ENCODE measurements at regions not wholly inside any gene's neighbourhood (a gene's known extent, or its start where the extent isn't known, plus 50 kb on each side); places are given as distances from the start of the nearest gene placed in this dataset.
A peak's percentile ranks its signal among the peaks of the same experiment; 100 is the strongest.
"Not testable (repeated sequence)": the region's sequence is repeated elsewhere in the genome, so short reads cannot be mapped to it uniquely, and the experiment has no call there.

DNA sequence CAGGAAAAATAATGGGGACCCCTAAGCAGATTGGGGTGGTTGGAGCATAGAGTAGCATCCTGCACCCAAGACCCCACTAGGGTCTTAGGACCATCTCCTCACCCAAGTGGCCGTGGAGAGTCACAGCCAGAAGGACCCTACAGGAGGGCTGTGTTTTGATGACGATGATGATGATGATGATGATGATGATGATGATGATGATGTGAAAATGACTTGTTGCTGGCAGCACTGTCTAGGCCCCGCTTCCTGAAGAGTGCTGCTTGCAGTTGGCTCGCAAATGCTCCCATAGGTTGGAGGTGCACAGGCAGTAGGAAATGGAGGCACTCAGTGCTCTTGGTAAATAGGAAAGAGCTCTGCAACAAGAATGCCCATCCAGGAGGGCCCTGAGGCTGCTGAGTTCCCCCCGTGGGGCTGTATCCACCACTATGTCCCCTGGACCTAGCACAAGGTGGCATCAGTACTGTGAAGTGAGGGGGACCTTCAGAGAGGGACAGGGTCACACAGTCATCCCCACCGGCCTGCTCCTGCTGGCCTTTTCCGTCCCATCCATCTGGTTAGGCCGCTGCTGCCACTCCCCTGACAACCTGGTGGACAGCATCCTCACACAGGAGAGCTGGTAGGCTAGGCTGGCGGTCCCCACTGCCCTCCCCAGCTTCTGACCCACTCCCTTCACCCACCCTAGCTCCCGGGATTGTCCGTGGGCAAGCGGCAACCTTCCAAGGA is 139.6 kb downstream of the FOXD2 start:
- no peak for DNase-seq

DNA sequence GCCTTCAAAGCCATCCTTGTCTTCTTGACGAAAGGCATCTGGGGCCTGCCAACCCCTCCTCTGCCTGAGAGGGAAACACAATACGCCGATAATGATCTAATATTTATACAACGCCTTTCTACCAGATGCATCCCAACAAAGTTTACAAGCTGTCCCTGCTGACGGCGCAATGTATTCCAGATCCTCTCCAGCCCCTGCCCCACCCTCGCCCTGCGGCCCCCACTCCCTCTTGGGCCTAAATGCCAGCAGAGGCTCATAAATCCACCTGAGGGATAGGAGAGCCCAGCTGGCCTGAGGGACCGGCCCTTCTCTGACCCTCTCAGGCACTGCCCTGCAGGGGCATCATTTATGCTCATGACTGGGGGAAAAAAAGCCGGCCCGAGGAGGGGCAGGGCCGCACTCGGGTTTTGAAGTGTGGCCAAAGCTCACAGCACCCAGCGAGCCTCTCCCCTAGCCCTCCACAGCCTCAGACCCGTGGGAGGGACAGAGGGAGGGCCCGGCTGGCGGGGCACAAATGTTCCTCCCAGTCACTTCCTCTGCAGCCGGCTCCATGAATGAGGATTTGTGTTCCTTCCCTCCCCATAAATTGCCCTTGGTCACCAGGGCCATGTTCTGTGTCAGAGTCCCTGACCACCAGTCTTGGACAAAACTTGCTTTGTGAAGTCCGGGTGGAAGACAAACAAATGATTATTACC is 140.3 kb downstream of the FOXD2 start:
- no peak for DNase-seq

DNA sequence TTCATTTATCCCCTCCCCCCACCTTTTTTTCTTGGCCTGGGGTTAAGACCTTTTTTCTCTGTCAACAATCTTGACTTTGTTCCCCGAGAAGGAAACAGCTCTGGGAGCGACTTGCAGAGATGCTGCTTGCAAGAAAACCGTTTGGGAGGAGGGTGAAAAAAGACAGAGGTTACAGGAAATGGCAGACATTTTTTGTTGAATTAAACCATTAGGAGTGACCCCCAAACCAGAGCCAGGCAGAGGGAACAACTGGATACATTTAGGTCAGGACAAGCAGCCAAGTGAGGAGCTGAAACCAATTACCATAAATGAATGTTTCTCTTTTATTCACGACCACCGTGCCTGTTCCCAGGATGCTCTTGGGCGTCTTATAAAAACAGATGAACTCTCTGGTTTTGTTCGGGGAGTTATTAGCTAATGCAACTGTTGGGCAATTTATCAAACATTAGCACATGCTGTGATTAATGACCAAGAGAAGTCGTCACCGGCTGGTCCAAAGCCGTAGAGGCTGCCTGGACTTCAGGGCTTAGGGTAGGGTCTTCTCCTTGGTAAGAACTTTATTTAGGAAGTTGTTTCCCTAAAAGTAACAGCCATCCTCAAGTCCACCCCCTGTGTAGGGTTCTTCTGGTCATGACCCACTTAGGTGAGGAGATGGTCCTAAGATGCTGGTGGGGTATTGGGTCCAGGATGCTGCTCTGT is 141.0 kb downstream of the FOXD2 start:
- no peak for DNase-seq

DNA sequence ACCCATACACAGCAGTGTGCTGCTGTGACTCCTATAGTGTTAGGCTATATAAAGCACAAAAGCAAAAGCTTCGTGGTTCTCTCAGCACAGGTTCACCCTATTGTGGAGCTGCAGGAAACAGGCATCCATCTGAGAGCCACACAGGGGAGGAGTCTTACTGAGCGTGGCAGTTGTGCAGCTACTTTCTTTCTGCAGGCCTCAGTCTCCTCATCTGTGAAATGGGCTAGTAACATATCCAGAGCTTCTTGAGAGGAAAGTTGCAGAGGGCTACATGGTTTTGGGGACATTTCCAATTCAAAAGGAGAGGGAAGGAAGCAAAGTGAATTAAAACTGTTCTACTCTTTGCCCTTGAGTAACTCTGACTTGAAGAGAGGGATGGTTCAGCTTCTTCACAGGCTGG is 142.0 kb downstream of the FOXD2 start:
- no peak for DNase-seq

DNA sequence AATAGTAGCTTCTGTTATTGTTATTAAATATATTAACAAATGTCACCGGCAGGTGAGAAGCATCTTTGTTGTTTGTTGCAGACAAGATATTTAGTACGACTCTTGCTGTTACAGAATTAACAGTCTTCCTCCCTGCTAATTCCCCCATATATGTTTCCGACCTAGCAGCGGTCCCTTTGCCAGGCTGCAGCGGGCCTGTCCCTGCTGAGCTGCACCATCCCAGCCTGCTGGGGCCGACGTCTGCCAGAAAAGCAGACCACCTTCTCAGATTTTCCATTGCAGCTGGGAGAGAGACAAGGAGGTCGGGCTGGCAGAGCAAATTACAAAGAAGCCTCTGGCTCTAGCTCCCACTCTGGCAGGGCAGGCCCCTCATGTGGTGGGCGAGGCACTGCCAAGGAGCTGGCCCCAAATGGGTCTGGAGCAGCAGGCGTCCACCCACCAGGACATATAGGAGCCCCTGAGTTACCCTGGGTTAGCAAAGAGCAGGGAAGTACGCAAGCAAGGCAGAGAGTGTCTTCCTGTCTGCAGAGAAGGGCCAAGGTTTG is 142.7 kb downstream of the FOXD2 start:
- DNase-seq: no peak

DNA sequence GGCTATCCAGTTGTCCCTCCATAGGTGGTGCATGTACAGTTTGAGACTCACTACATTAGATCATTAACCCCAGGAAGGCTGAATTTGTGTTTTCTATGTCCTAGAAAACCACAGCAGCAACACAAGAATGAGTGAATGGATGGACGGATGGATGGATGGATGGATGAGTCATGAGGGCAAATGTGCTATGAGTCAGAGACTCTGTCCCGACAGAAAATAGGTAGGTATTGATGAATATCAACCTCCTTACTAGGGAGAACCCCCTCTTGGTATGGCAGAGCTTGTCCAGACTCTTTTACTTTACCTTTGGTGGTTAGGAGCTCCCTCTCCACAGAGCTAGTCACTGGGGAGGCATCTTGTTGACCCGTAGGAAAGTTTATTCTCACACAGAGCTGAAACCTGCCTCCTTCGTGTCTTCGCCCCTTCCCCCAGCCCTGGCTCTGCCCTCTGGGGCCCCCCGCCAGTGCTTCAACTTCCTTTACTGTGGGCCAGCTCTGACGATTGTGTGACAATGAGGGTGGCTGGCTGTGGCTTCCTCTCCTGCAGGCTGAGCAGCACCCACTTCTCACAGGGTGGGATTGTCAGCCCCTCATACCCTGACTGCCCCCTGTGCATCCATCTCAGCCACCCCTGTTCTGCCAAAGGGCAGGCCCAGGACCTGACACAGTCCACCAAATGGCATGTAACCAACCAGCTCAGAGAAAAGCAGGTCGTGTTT is 145.2 kb downstream of the FOXD2 start:
- DNase-seq: no peak

DNA sequence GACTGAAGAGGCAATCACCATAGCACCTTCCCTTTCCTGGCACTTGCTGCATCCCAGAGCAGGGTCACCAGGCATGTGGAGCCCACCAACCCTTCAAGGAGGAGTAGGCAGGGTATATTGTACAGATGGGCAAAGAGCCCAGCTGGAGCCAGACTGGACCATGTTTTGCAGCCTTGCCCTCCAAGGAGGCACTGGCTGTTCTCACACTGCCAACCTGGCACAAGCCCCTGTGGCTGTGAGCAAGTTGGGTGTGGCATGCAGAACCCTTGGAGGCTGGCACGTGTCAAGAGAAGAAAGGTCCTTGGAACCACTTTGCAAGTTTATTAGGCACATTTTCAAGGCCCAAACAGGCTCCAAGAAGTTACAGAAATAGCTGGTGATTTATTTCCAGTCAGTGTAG is 146.4 kb downstream of the FOXD2 start:
- DNase-seq: no peak

DNA sequence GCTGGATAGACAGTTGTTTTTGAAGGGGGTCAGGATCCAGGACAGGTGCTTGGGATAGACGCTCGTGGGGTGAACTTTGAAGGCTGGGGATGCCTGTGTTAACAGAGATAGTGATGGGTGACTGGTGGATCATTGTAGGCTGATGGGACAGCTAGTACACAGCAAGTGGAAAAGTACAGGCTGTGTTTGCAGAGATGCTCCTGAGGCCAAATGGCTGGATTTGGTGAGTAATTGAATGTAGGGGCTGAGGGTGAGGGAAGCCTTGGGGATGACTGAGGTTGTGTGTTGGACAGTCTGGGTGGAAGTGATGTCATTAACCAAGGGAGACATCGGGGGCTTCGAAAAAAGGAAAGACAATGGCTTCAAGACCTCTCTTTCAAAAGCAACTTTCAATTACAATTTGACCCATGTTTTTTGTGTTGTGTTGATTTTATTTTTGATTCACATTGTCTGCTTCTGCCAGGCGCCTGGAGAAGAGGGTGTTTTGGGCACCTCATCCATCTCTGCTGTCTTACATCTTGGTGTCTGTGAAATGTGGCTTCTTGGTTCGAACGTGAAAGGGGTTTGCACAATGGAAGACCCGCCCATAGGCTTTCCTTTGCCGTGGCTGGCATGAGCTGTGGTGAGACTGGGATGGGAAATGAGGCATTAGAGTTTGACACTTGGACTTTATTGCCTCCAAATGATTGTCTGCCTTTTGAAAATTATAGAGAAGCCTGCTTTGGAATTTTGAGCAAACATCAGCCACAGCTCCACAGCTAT is 147.5 kb downstream of the FOXD2 start:
- DNase-seq: no peak

DNA sequence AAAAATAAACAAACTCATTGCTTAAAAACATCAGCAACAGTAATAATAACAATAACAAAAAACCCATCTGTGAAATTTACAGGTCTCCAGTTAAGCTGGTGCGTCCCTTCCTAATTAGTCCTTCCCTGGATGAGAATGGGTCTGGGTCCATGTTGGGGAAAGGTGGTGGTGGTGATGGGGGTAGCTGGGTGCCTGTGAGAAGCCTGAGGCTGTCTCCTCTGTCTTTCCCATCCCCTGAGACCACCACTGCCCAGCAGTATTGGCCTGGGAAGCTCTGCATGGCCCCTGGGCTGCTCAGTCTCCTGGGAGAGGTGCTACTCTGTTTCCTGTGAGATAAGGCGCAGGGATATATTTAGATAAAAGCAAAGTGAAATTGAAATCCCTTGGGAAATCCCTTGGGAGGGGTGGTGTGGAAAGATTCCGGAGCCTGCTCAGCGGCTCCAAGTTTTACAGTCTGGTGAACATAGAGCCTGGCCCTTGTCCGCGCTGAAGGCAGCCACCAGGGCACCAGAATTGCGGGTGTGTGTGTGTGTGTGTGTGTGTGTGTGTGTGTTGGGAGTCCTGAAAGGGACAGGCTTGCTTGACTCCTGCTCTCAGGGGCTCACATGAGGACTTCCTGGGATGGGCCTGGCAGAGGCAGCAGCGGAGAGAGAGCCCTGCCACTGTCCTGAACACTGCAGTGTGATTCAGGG is 150.2 kb downstream of the FOXD2 start:
- DNase-seq: no peak

DNA sequence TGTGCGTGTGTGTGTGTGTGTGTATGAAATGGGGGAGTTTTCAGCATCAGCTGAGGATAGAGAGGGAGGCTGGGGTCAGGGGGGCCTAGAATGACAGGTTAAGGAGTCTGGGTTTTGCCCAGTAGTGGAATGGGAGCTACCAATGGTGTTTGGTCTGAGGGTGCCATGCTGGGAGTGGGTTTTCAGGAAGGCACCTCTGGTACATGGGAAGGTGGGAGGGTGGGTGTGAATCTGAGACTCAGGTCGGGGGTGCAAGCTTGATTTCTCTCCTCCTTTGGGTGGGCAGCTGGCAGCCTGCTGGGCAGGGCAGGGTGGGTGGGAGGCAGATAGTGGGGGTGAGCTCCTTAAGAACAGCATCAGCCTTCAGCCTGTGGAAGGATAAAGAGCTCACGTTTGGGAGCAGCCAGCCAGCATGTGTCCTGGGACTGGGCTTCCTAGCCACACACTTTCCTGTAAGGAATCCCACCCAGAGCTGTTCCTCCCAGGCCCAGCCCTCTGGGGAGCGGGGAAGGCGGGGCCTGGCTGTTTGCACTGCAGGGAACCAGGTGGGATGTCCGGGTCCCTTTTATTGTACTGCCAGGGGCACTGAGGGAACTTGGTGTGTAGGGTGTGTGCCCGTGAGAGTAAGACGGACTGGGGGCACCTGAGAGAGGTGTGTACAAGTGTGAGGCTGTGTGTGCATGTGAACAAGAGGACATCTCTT is 152.8 kb downstream of the FOXD2 start:
- no peak for DNase-seq

DNA sequence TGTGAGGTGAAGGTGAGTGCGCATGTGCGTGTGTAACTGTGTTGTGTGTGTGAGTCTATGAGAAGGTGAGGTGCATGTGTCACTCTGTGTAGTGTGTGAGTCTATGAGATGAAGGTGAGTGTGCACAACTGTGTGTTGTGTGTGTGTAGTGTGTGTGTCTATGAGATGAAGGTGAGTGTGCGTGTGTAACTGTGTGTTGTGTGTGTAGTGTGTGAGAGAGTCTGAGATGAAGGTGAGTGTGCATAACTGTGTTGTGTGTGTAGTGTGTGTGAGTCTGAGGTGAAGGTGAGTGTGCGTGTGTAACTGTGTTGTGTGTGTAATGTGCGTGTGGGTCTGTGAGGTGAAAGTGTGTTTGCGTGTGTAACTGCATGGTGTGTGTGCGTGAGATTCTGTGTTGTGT is 154.0 kb downstream of the FOXD2 start:
- DNase-seq: no peak

DNA sequence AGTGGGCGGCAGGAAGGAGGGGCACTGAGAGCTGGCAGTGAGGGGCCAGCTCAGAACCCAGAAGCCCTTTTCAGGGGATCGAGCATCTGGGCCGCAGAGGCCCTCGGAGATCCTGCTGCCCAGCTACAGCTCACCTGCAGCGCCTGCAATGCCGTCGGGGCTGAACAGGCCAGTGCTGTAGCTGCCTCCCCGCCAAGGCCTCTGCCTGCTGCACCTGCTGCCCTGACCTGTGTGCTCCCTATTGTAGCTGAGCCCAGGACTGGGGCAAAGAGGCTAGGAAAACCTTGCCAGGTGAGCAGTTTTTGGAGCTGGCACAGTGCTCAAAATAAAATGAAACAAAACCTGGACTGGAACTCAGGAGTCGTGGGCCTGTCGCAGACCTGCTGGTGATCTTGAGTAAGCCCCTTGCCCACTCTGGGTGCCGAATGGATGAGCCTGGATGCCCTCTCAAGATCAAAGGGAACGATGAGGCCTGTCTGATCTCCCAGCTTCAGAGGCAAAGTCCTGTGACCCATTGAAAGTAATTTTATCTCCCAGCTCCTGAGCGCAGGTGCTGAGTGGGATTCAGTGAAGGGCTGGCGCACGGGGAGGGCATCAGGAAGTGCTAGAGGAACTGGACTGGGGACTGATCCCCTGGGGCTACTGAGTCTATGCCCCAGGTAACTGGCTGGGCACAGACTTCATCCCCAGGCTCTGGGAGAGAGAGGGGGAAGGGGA is 154.6 kb downstream of the FOXD2 start:
- peak; percentile 82 for DNase-seq

DNA sequence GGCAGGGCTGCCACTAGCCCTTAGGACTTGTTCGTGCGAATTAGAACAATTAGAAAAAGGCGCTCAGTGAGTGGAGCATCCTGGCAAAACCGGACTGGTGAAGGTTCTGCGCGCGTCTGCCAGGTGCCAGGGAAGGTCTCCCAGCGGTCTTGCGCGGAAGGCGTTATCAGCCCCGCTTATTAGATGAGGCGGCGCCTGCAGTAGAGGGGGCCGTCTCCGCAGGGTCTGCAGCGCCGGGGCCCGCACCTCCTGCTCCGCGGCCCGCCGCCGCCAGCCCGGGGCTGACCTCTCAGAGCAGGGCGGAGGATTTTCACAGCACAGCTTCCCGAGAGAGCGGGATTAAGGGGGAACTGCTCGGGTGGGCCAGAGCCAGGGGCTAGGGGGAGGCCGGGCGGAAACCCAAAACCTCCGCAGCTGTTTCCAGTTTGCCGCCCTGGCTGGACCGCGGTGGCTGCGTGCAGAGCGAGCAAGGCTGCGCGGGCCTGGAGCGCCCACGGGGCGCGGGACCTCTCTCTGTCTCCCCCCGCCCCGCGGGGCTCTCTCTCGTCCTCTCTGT is 155.2 kb downstream of the FOXD2 start:
- no peak for DNase-seq

DNA sequence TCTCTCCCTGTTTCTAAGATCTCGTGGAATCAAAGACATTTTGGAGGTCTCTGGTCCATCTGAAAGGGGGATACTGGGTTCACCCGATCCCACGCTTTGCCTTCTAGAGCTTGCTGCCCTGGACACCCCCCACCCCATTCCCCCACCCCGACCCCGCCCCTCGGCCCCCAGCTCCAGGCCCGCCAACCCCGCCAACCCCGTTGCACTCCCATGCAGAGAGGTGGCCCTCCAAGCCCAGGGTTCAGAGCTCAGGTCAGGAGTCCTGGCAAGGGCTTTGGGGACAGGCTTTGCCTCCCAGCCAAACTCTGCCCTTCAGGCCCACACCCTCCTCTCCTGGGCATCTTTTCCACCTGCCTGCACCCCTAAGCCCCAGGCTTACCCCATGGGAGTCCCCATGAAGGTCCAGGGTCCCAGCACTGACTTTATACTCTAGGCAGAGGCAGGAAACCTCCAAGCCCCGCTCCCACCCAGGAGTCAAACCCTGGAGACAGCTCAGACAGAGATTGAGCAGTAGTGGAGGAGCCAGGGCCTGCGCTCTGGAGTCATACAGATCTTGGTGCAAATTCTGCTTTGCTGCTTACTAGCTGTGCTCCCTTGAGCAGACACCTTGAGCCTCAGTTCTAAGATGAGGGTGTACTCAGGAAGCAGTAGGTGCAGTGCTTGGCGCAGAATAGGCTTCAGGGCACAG is 155.9 kb downstream of the FOXD2 start:
- no peak for DNase-seq

DNA sequence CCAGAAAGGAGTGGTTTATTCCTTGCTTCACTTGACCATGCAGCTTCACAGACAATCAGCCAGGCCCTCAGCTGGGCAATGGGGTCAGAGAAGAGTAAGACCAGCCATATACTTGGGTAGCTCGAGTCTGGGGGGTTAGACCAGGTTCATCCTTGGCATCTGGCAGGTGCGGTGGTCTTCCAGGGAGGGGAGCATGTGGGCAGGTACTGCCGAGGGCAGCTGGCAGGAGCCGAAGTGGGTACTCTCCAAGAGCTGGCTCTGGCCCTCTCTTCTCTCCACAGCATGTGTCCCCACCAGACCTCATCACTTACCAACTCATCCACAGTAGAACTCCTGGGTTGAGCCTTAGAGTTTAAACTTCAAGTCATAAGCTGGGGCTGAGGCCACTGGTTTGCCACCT is 156.8 kb downstream of the FOXD2 start:
- DNase-seq: no peak

DNA sequence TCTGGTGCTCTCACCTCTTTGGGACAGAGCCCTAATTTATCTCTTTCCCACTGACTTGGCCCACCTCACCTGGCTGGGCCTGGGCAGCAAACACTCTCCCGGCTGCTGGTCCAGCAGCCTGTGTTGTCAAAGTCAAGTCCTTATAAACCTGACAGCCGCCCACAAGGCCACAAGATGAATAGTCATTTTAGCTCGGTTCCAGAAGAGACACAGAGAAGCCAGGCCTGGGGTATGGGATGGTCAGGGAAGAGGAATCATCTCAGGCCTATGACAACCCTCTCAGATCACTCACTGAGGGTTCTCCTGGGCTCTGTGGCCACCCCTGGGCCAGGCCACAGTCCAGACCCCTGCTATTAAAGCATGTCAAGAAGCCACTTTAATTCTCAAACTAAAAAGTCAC is 158.5 kb downstream of the FOXD2 start:
- DNase-seq: no peak

DNA sequence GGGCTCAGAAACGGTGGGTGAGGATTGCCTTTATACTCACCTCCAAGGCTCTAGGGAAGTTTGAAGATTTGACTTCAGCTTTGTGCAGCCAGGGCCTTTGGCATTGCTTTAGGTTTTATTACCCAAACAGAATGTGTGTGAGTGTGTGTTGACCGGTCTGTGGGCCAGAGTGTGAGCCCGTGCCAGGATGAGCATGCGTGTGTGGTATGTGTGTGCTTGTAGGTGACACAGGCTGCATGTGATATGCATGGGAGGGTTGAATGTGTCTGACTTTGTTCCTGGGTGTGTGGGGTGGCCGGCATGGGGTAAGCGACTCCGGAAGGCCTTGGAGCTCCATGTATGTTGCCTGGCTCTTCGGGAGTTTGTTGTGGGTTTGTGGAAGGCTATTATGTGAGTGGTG is 160.5 kb downstream of the FOXD2 start:
- no peak for DNase-seq

DNA sequence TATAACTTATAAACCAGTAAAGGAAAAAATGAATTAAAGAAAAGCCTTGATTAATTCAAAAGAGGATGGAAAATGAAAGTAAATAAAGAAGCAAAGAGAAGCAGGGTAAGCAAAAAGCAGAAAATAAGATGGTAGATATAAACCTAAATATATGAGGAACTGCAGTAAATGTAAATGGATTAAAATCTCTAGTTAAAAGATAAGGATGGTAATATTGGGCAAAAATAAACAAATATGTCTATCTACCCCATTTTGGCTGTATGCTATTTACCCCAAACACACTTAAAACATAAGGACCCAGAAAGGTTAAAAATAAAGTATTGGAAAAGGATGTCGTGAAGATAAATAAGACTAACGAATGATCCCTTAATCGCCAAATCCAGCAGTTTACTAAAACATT is 161.9 kb downstream of the FOXD2 start:
- DNase-seq: no peak

DNA sequence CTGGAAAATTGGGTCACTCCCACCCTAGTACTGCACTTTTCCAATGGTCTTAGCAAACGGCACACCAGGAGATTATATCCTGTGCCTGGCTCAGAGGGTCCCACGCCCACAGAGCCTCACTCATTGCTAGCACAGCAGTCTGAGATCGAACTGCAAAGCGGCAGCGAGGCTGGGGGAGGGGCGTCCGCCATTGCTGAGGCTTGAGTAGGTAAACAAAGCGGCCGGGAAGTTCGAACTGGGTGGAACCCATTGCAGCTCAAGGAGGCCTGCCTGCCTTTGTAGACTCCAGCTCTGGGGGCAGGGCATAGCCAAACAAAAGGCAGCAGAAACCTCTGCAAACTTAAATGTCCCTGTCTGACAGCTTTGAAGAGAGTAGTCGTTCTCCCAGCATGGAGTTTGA is 164.6 kb downstream of the FOXD2 start:
- not testable (repeated sequence) for DNase-seq

DNA sequence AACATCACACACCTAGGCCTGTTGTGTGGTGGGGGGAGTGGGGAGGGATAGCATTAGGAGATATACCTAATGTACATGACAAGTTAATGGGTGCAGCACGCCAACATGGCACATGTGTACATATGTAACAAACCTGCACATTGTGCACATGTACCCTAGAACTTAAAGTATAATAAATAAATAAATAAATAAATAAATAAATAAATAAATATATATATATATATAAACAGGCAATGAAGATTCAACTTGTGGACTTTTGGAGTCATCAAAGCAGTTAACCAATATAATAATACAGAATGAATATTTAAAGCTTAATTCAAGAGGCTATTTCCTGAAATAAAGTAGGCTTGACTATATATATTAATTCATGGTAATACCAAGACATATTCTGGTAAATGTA is 167.0 kb downstream of the FOXD2 start:
- DNase-seq: not testable (repeated sequence)

Measured in NCI-H1436 treated with DMSO at 0.1 percent for 48 hours (cell line).